ENCODE measurements at regions not wholly inside any gene's neighbourhood (a gene's known extent, or its start where the extent isn't known, plus 50 kb on each side); places are given as distances from the start of the nearest gene placed in this dataset.

- TF ChIP-seq FOXP4 (CRISPR knock-in tag; IDR thresholded peaks at IDR 0.05; ENCODE audit: borderline replicate concordance) (no peak), TEAD1 (CRISPR knock-in tag; IDR thresholded peaks at IDR 0.05) (no peak), RBM39 (optimal IDR thresholded peaks at IDR 0.05; ENCODE audit: low read depth, low read length) (no peak), NR3C1 (CRISPR knock-in tag; IDR thresholded peaks at IDR 0.05) (no peak), ZNF707 (CRISPR knock-in tag; conservative IDR thresholded peaks at IDR 0.05) (no peak), RBM34 (IDR thresholded peaks at IDR 0.05; ENCODE audit: borderline replicate concordance, insufficient read depth, low read length) (no peak), FOS (IDR thresholded peaks at IDR 0.05; ENCODE audit: extremely low read depth, insufficient read length) (no peak), MXD1 (CRISPR knock-in tag; IDR thresholded peaks at IDR 0.05; ENCODE audit: borderline replicate concordance, poor library complexity, severe bottlenecking) (no peak), ZNF431 (CRISPR knock-in tag; IDR thresholded peaks at IDR 0.05) (no peak), TEAD2 (tag; IDR thresholded peaks at IDR 0.05) (no peak), KDM2B (CRISPR knock-in tag; IDR thresholded peaks at IDR 0.05) (no peak), SLC30A9 (CRISPR knock-in tag; IDR thresholded peaks at IDR 0.05) (no peak), HEY1 (CRISPR knock-in tag; IDR thresholded peaks at IDR 0.05; ENCODE audit: borderline replicate concordance) (no peak), SAFB (IDR thresholded peaks at IDR 0.05; ENCODE audit: borderline replicate concordance, low read depth, low read length) (no peak), ZNF668 (CRISPR knock-in tag; IDR thresholded peaks at IDR 0.05) (no peak), CBFA2T3 (IDR thresholded peaks at IDR 0.05) (peak; percentile 53), ZNF518B (CRISPR knock-in tag; IDR thresholded peaks at IDR 0.05) (no peak), C11orf30 (IDR thresholded peaks at IDR 0.05; ENCODE audit: low read depth) (no peak)
- TF ChIP-seq, protein P1, sequence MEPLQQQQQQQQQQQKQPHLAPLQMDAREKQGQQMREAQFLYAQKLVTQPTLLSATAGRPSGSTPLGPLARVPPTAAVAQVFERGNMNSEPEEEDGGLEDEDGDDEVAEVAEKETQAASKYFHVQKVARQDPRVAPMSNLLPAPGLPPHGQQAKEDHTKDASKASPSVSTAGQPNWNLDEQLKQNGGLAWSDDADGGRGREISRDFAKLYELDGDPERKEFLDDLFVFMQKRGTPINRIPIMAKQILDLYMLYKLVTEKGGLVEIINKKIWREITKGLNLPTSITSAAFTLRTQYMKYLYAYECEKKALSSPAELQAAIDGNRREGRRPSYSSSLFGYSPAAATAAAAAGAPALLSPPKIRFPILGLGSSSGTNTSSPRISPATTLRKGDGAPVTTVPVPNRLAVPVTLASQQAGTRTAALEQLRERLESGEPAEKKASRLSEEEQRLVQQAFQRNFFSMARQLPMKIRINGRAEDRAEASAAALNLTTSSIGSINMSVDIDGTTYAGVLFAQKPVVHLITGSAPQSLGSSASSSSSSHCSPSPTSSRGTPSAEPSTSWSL (CRISPR knock-in tag; IDR thresholded peaks at IDR 0.05; ENCODE audit: borderline replicate concordance): no peak
- TF ChIP-seq, protein P2, sequence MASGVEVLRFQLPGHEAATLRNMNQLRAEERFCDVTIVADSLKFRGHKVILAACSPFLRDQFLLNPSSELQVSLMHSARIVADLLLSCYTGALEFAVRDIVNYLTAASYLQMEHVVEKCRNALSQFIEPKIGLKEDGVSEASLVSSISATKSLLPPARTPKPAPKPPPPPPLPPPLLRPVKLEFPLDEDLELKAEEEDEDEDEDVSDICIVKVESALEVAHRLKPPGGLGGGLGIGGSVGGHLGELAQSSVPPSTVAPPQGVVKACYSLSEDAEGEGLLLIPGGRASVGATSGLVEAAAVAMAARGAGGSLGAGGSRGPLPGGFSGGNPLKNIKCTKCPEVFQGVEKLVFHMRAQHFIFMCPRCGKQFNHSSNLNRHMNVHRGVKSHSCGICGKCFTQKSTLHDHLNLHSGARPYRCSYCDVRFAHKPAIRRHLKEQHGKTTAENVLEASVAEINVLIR (CRISPR knock-in tag; IDR thresholded peaks at IDR 0.05): no peak
Measured at GRCh38 chr1:59193443-59194093, 103.3 kb upstream of the FGGY start (continued).
